ENCODE measurements at regions not wholly inside any gene's neighbourhood (a gene's known extent, or its start where the extent isn't known, plus 50 kb on each side); places are given as distances from the start of the nearest gene placed in this dataset.

DNA sequence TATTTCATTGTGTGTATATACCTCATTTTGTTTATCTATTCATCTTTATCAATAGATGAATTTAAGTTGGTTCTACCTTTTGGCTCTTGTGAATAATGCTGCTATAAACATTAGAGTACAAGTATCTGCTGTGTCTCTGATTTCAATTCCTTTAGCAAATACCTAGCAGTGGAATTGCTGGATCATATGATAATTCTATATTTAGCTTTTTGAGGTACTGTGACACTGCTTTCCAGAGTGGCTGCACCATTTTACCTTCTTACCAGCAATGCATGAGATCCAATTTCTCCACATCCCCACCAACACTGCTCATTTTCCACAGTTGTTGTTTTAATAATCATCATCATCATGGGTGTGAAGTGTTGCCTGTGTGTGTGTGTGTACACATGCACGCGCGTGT is 182.3 kb downstream of the MBOAT1 start:
- Histone ChIP-seq H3K18ac (ENCODE audit: extremely low read depth, low read length) (no peak overlapping the region), H3K27me3 (replicated peaks in 1 of 4; ENCODE audit: control insufficient read depth in 3 of 4, extremely low read depth in 1 of 4, insufficient read depth in 3 of 4, low read length in 3 of 4) (no peaks in the 10 kb centered on the region), H2BK120ac (replicated peaks; ENCODE audit: low read depth, low read length) (no peak overlapping the region), H2BK20ac (ENCODE audit: low read length) (no peak overlapping the region), H3K27ac (ENCODE audit: low read depth, low read length) (no peak overlapping the region), H2AFZ (ENCODE audit: low read length) (no peak overlapping the region), H3K79me1 (ENCODE audit: low read depth, low read length) (no peaks in the 10 kb centered on the region), H3K56ac (replicated peaks; ENCODE audit: insufficient read length, low read depth, low read length) (no peak overlapping the region), H2AK5ac (ENCODE audit: low read depth, low read length) (no peak overlapping the region), H3K4me3 (ENCODE audit: extremely low read depth in 1 of 4, insufficient read depth in 2 of 4, low read depth in 3 of 4, low read length in 4 of 4) (no peak overlapping the region), H3K4me2 (ENCODE audit: insufficient read depth in 1 of 2, low read depth in 2 of 2, low read length in 2 of 2) (no peak overlapping the region), H3K36me3 (ENCODE audit: control insufficient read depth in 2 of 4, insufficient read depth in 4 of 4, low read length in 3 of 4) (no peaks in the 10 kb centered on the region), H4K5ac (ENCODE audit: insufficient read length, low read depth, low read length) (no peak overlapping the region), H3K23ac (ENCODE audit: insufficient read length) (no peak overlapping the region), H3K4me1 (replicated peaks in 1 of 4; ENCODE audit: control insufficient read depth in 3 of 4, insufficient read depth in 4 of 4, low read length in 3 of 4) (peaks cover 0 to 4% (median 0%) of the 10 kb centered on the region in 4 experiments; a peak in 3 of 7 replicates), H2BK5ac (ENCODE audit: low read depth, low read length) (no peak overlapping the region), H4K20me1 (replicated peaks in 1 of 2; ENCODE audit: control insufficient read depth in 1 of 2, insufficient read depth in 2 of 2, low read length in 2 of 2) (no peaks in the 10 kb centered on the region), H3K9me3 (ENCODE audit: insufficient read depth in 2 of 2, low read depth in 1 of 2, low read length in 1 of 2) (peaks cover 0 to 3% of the 10 kb centered on the region in 2 experiments; a peak in 1 of 4 replicates), H3K23me2 (ENCODE audit: low read depth, low read length) (no peaks in the 10 kb centered on the region; the same call in 1 of the 2 replicates), H2BK12ac (ENCODE audit: low read depth, low read length) (no peak overlapping the region), H3K9ac (replicated peaks in 1 of 4; ENCODE audit: extremely low read depth in 1 of 4, low read depth in 3 of 4, low read length in 3 of 4) (no peak overlapping the region), H4K8ac (ENCODE audit: extremely low read depth, insufficient read depth, low read length) (no peak overlapping the region), H4K91ac (replicated peaks; ENCODE audit: insufficient read length, low read length) (no peak overlapping the region), H3K79me2 (ENCODE audit: control insufficient read depth in 1 of 2, insufficient read depth in 2 of 2, low read length in 2 of 2) (no peaks in the 10 kb centered on the region), H2BK15ac (ENCODE audit: low read length) (no peak overlapping the region), H3K14ac (ENCODE audit: insufficient read length) (no peak overlapping the region), H3K4ac (replicated peaks; ENCODE audit: insufficient read length, low read depth, low read length) (no peak overlapping the region)
- DNase-seq (ENCODE audit: low read depth in 1 of 2, low spot score in 2 of 2): no peak
- FAIRE-seq: no peak
- TF ChIP-seq JUND (IDR thresholded peaks at IDR 0.05; ENCODE audit: low read length) (no peak), RBBP5 (IDR thresholded peaks at IDR 0.05; ENCODE audit: borderline replicate concordance, low read depth, low read length) (no peak)
- 97% methylated on average over 3 of the region's 3 CpGs; no CpG with 5 or more reads in 1 of the 2 experiments for WGBS, 2 experiments (ENCODE audit: extremely low coverage in 1 of 2, insufficient coverage in 1 of 2, insufficient read length in 1 of 2, insufficient replicate concordance in 2 of 2, low coverage in 1 of 2, low lambda C conversion rate in 2 of 2, missing lambda C conversion rate in 1 of 2)
- ChIA-PET POLR2A (ENCODE audit: partially characterized antibody) (no interaction called here), CTCF (ENCODE audit: partially characterized antibody) (interaction anchor here (1.3 kb wide), 2 partner anchors 8 to 26 kb away, joined by 3 read pairs; no protein-coding TSS in a partner anchor)

Data from H1 (cell line).